ENCODE measurements at regions not wholly inside any gene's neighbourhood (a gene's known extent, or its start where the extent isn't known, plus 50 kb on each side); places are given as distances from the start of the nearest gene placed in this dataset.

- DNase-seq (ENCODE audit: low read depth), result no peak
Observed at GRCh38 chr13:104034891-104035290, 968.7 kb upstream of the SLC10A2 start.

DNA sequence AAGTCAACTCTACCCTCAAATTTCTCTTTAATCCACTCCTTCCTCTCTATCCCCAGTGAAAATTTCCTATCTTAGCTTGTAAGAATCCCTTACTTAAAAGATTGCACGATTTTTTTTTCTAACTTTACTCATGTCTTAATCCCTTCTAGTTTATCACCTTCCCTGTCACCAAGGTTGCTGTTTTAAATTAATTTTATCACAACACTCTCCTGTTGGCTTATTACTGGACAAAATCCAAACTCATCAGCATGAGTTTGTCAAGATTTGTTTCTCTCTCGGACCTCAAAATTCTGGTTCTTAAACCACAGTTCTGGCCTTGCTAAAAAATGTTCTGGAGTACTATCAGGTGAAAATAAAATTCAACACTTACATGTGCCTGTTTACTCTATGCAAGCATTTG, 959.1 kb upstream of the SLC10A2 start:
- no peak for DNase-seq (ENCODE audit: low read depth)

DNA sequence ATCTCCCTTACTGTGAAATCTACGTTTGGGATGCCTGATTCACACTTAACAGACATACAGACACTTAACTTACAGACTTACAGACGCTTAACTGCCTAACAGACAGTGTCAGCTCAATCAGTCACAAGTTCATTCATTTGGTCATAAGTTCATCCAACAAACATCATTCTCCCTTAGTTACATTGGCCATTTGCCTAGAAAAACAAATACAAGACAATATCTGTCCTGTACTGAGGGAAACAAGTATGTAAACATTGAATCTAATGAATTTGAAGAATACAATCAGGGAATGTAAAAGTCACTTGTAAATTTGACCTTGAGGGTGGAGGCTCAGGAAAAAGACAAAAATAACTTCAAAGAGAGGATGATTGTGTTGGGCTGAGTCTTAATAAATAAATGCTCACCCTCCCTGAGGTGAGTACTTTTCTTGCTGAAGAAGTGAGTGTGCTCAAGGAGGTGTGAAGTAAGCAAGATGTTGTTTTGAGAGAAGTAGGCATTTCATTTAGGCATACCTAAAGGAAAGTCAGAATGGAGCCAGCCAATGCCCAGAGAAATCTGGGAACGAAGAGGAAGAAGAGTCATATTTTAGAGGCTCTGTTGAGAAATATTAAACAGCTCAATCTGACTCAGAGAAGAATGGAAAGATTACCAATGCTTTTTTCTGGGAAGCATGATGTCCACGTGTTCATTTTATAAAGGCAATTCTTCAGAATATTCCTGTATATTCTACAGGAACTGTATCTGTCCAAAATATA, 958.4 kb upstream of the SLC10A2 start:
- DNase-seq (ENCODE audit: low read depth), result no peak

- DNase-seq (ENCODE audit: low read depth), result no peak
Observed at GRCh38 chr13:104021806-104022397, 955.7 kb upstream of the SLC10A2 start.

DNA sequence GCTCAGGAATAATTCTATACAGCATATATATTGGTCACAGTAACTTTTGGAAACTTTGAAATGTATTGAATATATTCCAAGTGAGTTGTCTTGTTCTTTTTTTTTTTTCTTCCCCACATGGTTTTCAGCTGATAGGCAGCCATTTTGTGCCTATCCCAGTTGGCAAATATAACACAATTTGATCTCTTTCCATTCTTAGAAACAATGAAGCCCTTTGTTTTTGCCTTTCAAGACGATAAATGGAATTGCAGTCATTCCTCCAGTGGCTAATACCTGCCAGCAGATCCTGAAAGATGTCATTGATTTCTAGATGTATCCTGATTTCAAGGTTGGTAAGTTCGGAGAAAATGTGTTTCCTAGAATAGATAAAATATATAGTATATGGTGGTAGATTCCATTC, 951.1 kb upstream of the SLC10A2 start:
- no peak for DNase-seq (ENCODE audit: low read depth)

- no peak for DNase-seq (ENCODE audit: low read depth)
Observed at GRCh38 chr13:104015646-104016396, 949.6 kb upstream of the SLC10A2 start.

GRCh38 chr13:104014803-104015645, 948.8 kb upstream of the SLC10A2 start:
- no peak for DNase-seq (ENCODE audit: low read depth)

- DNase-seq (ENCODE audit: low read depth), result no peak
Observed at GRCh38 chr13:104011505-104012241, 945.5 kb upstream of the SLC10A2 start.

GRCh38 chr13:104008541-104009435, 942.6 kb upstream of the SLC10A2 start:
- DNase-seq (ENCODE audit: low read depth), result no peak

DNA sequence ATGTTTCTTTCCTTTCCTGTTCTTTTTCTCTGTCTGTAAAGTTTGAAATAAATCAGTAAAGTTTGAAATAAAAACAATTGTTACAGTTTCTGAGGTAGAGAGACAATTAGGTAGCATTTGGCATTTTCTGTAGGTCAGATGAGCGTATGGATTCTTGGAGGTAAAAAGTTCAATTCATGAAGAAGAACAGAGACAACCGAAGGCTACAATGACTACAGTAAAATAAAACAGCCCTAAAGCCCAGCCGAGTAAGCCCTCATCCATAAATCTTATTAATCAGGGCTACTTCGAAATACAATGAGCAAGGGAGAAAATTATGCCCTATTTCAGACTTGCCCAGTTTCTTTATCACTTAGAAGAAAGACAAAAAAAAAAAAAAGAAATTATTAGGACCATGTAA, 941.9 kb upstream of the SLC10A2 start:
- DNase-seq (ENCODE audit: low read depth), result no peak

- no peak for DNase-seq (ENCODE audit: low read depth)
Observed at GRCh38 chr13:104006625-104007075, 940.4 kb upstream of the SLC10A2 start.

DNA sequence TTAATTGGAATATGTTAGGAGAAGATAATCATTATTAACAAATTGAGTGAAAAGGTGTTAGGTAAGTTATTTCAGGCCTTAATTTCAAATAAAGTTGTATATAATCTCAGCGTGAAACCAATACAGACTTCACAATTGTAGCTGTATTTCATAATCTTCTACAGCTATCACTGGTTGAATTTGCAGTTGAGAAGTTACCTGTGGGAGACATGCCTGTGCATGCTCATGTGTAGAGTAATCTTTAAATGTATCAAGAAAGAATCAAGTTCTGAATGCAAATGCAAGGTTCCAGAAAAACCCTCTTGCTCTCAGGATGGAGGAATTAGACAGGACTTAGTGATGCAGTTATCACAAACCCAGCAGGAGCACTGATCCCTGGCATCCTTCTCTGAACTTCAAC, 938.4 kb upstream of the SLC10A2 start:
- DNase-seq (ENCODE audit: low read depth), result no peak

DNA sequence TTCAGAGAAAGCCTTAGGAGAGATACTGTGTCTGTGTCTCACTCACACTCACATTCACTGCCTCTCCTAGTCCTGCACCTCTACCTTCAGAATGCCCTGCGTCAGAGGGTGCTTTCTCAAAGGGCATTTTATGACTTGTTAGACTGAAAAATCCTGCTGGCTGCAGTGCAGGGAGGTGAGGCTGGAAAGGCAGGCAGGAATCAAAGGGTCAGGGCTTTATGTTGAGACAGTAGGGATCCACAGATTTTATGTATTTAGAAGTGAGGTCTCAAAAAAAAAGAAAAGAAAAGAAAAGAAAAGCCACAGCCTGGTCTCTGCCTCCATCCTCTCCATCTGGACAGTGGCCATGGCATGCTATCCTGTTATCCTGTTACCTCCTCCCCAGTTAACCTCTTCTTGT, 936.0 kb upstream of the SLC10A2 start:
- no peak for DNase-seq (ENCODE audit: low read depth)

DNA sequence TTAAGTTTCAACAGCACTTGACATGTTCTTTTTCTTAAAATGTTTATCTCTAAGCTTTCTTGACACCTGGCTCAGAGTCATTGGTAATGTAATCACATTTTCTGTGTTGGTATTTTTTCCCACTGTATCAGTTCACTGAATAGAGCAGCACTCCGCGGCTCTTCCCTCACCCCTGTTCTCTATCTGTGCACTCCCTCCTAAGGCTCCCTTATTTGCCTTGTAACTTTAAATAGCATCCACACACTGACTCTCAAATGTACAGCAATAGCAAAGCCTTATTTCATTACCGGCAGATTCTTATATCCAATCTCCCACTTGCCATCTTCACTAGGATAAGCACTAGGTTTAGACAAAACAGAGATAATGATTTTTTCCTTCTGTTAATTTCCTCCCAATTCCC, 935.5 kb upstream of the SLC10A2 start:
- DNase-seq (ENCODE audit: low read depth), result no peak

GRCh38 chr13:103996733-103997132, 930.5 kb upstream of the SLC10A2 start:
- DNase-seq (ENCODE audit: low read depth), result no peak

GRCh38 chr13:103983948-103984347, 917.7 kb upstream of the SLC10A2 start:
- no peak for DNase-seq (ENCODE audit: low read depth)

DNA sequence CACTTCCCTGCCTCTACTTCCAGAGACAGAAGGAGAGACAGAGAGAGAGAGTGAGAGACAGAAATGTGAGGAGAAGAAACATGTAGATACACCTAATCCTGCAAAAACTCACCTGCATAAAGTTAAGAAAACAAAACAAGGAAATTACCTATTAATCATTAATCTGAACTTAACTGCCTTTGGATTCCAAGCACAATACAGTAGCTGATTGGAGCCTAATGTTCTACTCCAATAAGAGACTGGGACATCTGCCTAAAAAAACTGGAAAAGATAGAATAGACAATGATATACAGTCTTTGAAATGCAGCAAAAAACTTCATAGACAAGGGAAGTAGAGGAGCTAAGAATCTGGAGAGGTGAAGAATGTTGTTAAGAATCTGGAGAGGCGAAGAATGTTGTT, 910.2 kb upstream of the SLC10A2 start:
- DNase-seq (ENCODE audit: low read depth), result no peak

DNA sequence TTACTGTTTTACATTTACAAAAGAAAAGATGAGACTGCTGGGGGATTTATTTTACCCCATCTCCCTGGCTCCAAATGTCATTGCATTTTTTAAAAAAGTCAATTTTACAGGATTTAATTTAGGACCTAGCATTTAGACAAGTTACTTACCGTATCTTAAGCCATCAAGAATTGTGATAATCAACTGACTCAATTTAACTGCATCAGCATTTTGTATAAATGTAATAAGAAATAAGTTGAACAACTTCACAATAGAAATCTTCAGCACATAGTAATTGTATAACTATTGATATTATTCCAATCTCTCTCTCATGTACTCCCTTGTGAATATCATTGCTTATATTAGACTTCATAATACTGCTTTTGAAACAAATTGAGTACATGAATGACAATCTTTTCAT, 907.5 kb upstream of the SLC10A2 start:
- DNase-seq (ENCODE audit: low read depth), result no peak

GRCh38 chr13:103969520-103970050, 903.4 kb upstream of the SLC10A2 start:
- DNase-seq (ENCODE audit: low read depth), result no peak
